K562 (cell line): ENCODE measurements at regions not wholly inside any gene's neighbourhood (a gene's known extent, or its start where the extent isn't known, plus 50 kb on each side); places are given as distances from the start of the nearest gene placed in this dataset.

Experiments
- ATAC-seq: fragments of 200-7000 bp; cut with Tn5 transposase; 3 replicates; pipeline ENCODE4 v1.9.1; 2020; ENCODE audit warnings: moderate library complexity
- BruUV-seq: library from RNA; stranded (reverse); fragments of 400-500 nt; replicated peaks from 2 replicates; lab custom pipeline; 2021; lab: Mats Ljungman, UMichigan
- CTCF ChIA-PET: fragments of 300-600 bp; formaldehyde crosslinking; extraction: SDS; loops from one replicate; lab custom pipeline; 2021; ENCODE audit warnings: low intra/inter-chr PET ratio; lab: Yijun Ruan, JAX
- POLR2A ChIA-PET: fragments of 300-600, 350-650 bp; sonication (Branson Sonifier 250); formaldehyde crosslinking; extraction: SDS; loops from one replicate; lab custom pipeline; 2021; ENCODE audit warnings: antibody characterized with exemption, inconsistent platforms; lab: Yijun Ruan, JAX
- DNase-seq, 4 experiments: peaks; one replicate each; pipeline versions ENCODE4 v3.0.0 to v3.0.0-alpha.2; 2011 to 2018; ENCODE audit warnings: low spot score in 3 of 4, mixed read lengths in 3 of 4; ENCODE audit errors: extremely low read depth in 1 of 4
- FAIRE-seq: peaks from 2 replicates; lab custom pipeline; 2011; peaks lifted over from hg19 to GRCh38; lab: Jason Lieb, UNC
- H2AFZ ChIP-seq: 2 replicates; pipeline ENCODE4 v1.6.0; 2011; ENCODE audit warnings: low read depth, low read length, control low read depth, inconsistent platforms
- H3K27ac ChIP-seq: fragments of 200-600 bp; 3 replicates; pipeline ENCODE4 v1.8.0; 2011; ENCODE audit warnings: low read depth, mild to moderate bottlenecking, control low read depth, inconsistent platforms, low read length, moderate library complexity, mixed read lengths; ENCODE audit errors: extremely low read depth
- H3K27me3 ChIP-seq, 2 experiments: fragments of 300-600 bp in 1 of 2; 2 replicates in 1 of 2; 3 replicates in 1 of 2; pipeline versions ENCODE4 v1.6.0 to v1.8.0; 2011; ENCODE audit warnings: inconsistent platforms in 2 of 2, low read length in 2 of 2, mild to moderate bottlenecking in 1 of 2, mixed read lengths in 1 of 2, moderate library complexity in 1 of 2; ENCODE audit not compliant: control insufficient read depth in 2 of 2, insufficient read depth in 2 of 2
- H3K36me3 ChIP-seq: fragments of 300-600 bp; 3 replicates; pipeline ENCODE4 v1.8.0; 2011; ENCODE audit warnings: mild to moderate bottlenecking, low read length, inconsistent platforms; ENCODE audit not compliant: control insufficient read depth, insufficient read depth
- H3K4me1 ChIP-seq, 2 experiments: fragments of 200-600 bp in 1 of 2; replicated peaks in 1 of 2; 2 replicates in 1 of 2; 3 replicates in 1 of 2; pipeline versions ENCODE4 v1.5.1 to v1.8.0; 2011; ENCODE audit warnings: inconsistent platforms in 2 of 2, low read length in 2 of 2, mild to moderate bottlenecking in 1 of 2, mixed read lengths in 1 of 2, moderate library complexity in 1 of 2; ENCODE audit not compliant: control insufficient read depth in 2 of 2, insufficient read depth in 2 of 2
- H3K4me2 ChIP-seq: 2 replicates; pipeline ENCODE4 v1.6.1; 2011; ENCODE audit warnings: low read length, control low read depth, inconsistent platforms, mixed read lengths; ENCODE audit not compliant: insufficient read depth
- H3K4me3 ChIP-seq: fragments of 200-600 bp; sonication (generic), shearing (Covaris generic); 2 replicates; pipeline ENCODE4 v1.5.1; 2016; ENCODE audit warnings: control low read depth, inconsistent platforms
- H3K79me2 ChIP-seq: fragments of 200-600 bp; 3 replicates; pipeline ENCODE4 v1.8.0; 2011; ENCODE audit warnings: low read length, inconsistent platforms; ENCODE audit not compliant: control insufficient read depth, insufficient read depth
- H3K9ac ChIP-seq, 2 experiments: 2 replicates each; pipeline versions ENCODE4 v1.6.0 to v1.6.1; 2011; ENCODE audit warnings: low read depth in 2 of 2, low read length in 2 of 2, control low read depth in 1 of 2, inconsistent platforms in 1 of 2, mild to moderate bottlenecking in 1 of 2, mixed read lengths in 1 of 2; ENCODE audit not compliant: insufficient read depth in 1 of 2
- H3K9me1 ChIP-seq: one replicate; pipeline ENCODE4 v1.6.0; 2011; ENCODE audit warnings: inconsistent platforms, mild to moderate bottlenecking, low read length, moderate library complexity; ENCODE audit not compliant: control insufficient read depth, insufficient read depth
- H3K9me3 ChIP-seq: replicated peaks from 2 replicates; pipeline ENCODE4 v1.5.1; 2011; ENCODE audit warnings: low read depth, low read length, inconsistent platforms; ENCODE audit not compliant: control insufficient read depth, insufficient read depth
- H4K20me1 ChIP-seq: replicated peaks from 2 replicates; pipeline ENCODE4 v1.6.1; 2011; ENCODE audit warnings: low read length, inconsistent platforms, mixed read lengths; ENCODE audit not compliant: control insufficient read depth, insufficient read depth
- AFF1 ChIP-seq, 2 experiments: fragments of 450-650 bp; IDR thresholded peaks; 2 replicates each; pipeline ENCODE4 v1.6.1; 2018; ENCODE audit warnings: mild to moderate bottlenecking in 2 of 2, low read depth in 1 of 2; ENCODE audit not compliant: partially characterized antibody in 2 of 2
- CHD4 ChIP-seq: fragments of 200-600 bp; sonication (generic); IDR thresholded peaks from 3 replicates; pipeline ENCODE4 v1.6.1; 2012; ENCODE audit warnings: low read depth, mild to moderate bottlenecking, mixed read lengths, low read length, inconsistent platforms; ENCODE audit not compliant: insufficient read depth, insufficient replicate concordance, poor library complexity, severe bottlenecking
- ETS2 ChIP-seq: IDR thresholded peaks from 2 replicates; pipeline ENCODE4 v1.6.1; 2016; ENCODE audit warnings: borderline replicate concordance, missing genetic modification characterization, mild to moderate bottlenecking, moderate library complexity, missing compliant biosample characterization; ENCODE audit not compliant: poor library complexity, severe bottlenecking
- GTF2F1 ChIP-seq: IDR thresholded peaks from 2 replicates; pipeline ENCODE4 v1.6.1; 2011; ENCODE audit warnings: low read depth, low read length, improper control_type of control experiment
- HDAC1 ChIP-seq, 2 experiments: fragments of 450-650 bp; IDR thresholded peaks; 2 replicates each; pipeline ENCODE4 v1.6.1; 2016 to 2017; ENCODE audit warnings: inconsistent platforms in 1 of 2, mild to moderate bottlenecking in 1 of 2, moderate library complexity in 1 of 2
- KLF13 ChIP-seq: fragments of 450-650 bp; IDR thresholded peaks from 2 replicates; pipeline ENCODE4 v1.6.1; 2016; ENCODE audit warnings: missing genetic modification characterization, low read depth, mild to moderate bottlenecking, missing compliant biosample characterization, moderate library complexity, borderline replicate concordance
- NONO ChIP-seq, 2 experiments: fragments of 200-400 bp in 1 of 2; fragments of 450-650 bp in 1 of 2; formaldehyde crosslinking in 1 of 2; IDR thresholded peaks; 2 replicates each; pipeline ENCODE4 v1.6.1; 2017; ENCODE audit warnings: low read depth in 2 of 2, mild to moderate bottlenecking in 2 of 2, moderate library complexity in 2 of 2, low read length in 1 of 2
- NR2C1 ChIP-seq, 2 experiments: fragments of 450-650 bp; IDR thresholded peaks; 2 replicates each; pipeline ENCODE4 v1.6.1; 2017; ENCODE audit warnings: mild to moderate bottlenecking in 2 of 2, antibody characterized with exemption in 1 of 2, inconsistent platforms in 1 of 2, missing compliant biosample characterization in 1 of 2, missing genetic modification characterization in 1 of 2
- NUFIP1 ChIP-seq: fragments of 450-650 bp; IDR thresholded peaks from 2 replicates; pipeline ENCODE4 v1.6.1; 2018; ENCODE audit not compliant: partially characterized antibody
- RHOXF2B ChIP-seq: fragments of 250-450 bp; sonication (Bioruptor Pico); conservative IDR thresholded peaks from 2 replicates; pipeline ENCODE4 v1.5.1; 2021
- SOX6 ChIP-seq: fragments of 450-650 bp; IDR thresholded peaks from 2 replicates; pipeline ENCODE4 v1.6.1; 2014; ENCODE audit warnings: mild to moderate bottlenecking
- ZNF354B ChIP-seq: fragments of 250-450 bp; sonication (Bioruptor Pico); IDR thresholded peaks from 2 replicates; pipeline ENCODE4 v1.4.0; 2020
- ZNF507 ChIP-seq: conservative IDR thresholded peaks from 2 replicates; pipeline ENCODE4 v1.6.1; 2017; ENCODE audit warnings: missing genetic modification characterization, missing compliant biosample characterization
- WGBS: fragments of 100-300 bp; shearing (Covaris generic); methylation state at CpG from one replicate; pipeline ENCODE4 v1.1.6; 2016; ENCODE audit warnings: low coverage, mixed read lengths; ENCODE audit not compliant: insufficient coverage; ENCODE audit errors: missing lambda C conversion rate; 5-methylcytosine and 5-hydroxymethylcytosine counted together
- in situ Hi-C: fragments of 300-500 bp; cut with MboI; formaldehyde crosslinking; loops from 4 replicates; pipeline ENCODE4 v1.15.0; 2018; ENCODE audit warnings: inconsistent platforms, mixed read lengths
- intact Hi-C: fragments of 100-400 bp; cut with micrococcal nuclease; formaldehyde crosslinking; loops from 2 replicates; pipeline ENCODE4 v1.14.2; 2022

GRCh38 chr2:223365158-223365679, 236.9 kb downstream of the SCG2 start:
- POLR2A ChIA-PET: no interaction called here
- BruUV-seq: no TSS peak
- H3K4me2 ChIP-seq: no peak overlapping the region
- no peaks in the 10 kb centered on the region for H3K4me1 ChIP-seq
- FAIRE-seq (no peak), ATAC-seq (no peak), DNase-seq (no peak)
- no peak overlapping the region for H3K9ac ChIP-seq
- H3K9me1 ChIP-seq: no peaks in the 10 kb centered on the region
- H3K9me3 ChIP-seq: no peaks in the 10 kb centered on the region
- H3K27me3 ChIP-seq: no peaks in the 10 kb centered on the region
- no peak overlapping the region for H3K4me3 ChIP-seq
- H3K36me3 ChIP-seq: no peaks in the 10 kb centered on the region
- WGBS: 0% methylated on average over 4 of the region's 5 CpGs
- no peak overlapping the region for H2AFZ ChIP-seq
- intact Hi-C loops: no loop called here
- H3K27ac ChIP-seq: no peak overlapping the region
- H3K79me2 ChIP-seq: no peaks in the 10 kb centered on the region
- no peaks in the 10 kb centered on the region for H4K20me1 ChIP-seq
- CTCF ChIA-PET: no interaction called here
- in situ Hi-C loops: no loop called here
- TF ChIP-seq ZNF354B (CRISPR knock-in tag) (no peak), ZNF507 (tag) (no peak), HDAC1 (IDR thresholded peaks at IDR 0.05) (no peak), ETS2 (no peak), NUFIP1 (no peak), NONO (IDR thresholded peaks at IDR 0.05; ENCODE audit: low read depth in 2 of 2, low read length in 1 of 2) (no peak), NR2C1 (IDR thresholded peaks at IDR 0.05) (no peak), NR2C1 (tag; IDR thresholded peaks at IDR 0.05) (no peak), SOX6 (no peak), AFF1 (IDR thresholded peaks at IDR 0.05; ENCODE audit: low read depth in 1 of 2, partially characterized antibody in 2 of 2) (no peak), KLF13 (tag) (no peak), RHOXF2B (CRISPR knock-in tag) (no peak), CHD4 (no peak), GTF2F1 (no peak)
